Inferior parietal cortex (tissue), 1 donor: ENCODE measurements at regions not wholly inside any gene's neighbourhood (a gene's known extent, or its start where the extent isn't known, plus 50 kb on each side); places are given as distances from the start of the nearest gene placed in this dataset.
"Not testable (repeated sequence)": the region's sequence is repeated elsewhere in the genome, so short reads cannot be mapped to it uniquely, and the experiment has no call there.

Experiments used
- DNase-seq: peaks from one replicate; pipeline ENCODE4 v3.0.0-alpha.2; 2016; ENCODE audit errors: extremely low spot score

- DNase-seq: no peak
Measured at GRCh38 chr14:43706900-43707299, 800.2 kb downstream of the FSCB start.

GRCh38 chr14:43698561-43699284, 808.4 kb downstream of the FSCB start:
- DNase-seq: not testable (repeated sequence)

DNA sequence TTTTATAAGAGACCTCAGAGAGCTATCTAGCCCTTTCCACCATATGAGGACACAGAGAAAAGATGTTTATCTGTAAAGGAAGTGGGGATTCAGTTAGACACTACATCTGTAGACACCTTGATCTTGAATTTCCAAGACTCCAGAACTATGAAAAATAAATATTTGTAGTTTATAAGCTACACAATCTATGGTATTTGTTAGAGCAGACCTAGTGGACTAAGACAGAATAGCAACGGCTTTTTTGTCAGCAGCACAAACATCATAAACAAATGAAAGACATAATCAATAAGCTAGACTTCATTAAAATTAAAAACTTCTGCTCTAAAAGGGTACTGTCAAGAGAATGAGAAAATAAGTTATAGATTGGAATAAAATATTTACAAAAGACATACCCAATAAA, 810.1 kb downstream of the FSCB start:
- DNase-seq: no peak

- no peak for DNase-seq
Measured at GRCh38 chr14:43692706-43693105, 814.4 kb downstream of the FSCB start.

DNA sequence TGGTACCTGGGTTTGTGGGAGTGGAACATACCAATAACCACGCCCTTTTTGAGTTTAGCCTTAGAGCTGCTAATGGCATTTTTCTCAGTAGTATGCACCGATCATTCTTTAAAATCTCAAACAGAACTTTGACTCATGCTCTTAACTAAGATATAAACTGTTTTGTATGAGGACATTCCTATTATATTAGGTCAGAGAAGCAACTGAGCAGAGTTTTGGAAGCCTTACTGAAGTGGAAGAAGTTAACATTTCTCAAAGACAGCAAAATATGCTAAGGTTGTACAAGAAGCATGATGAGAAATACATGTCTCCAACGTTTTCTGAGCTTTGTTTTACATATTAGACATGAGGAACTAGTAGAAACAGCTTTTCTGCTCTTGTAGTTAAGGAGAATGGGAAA, 819.2 kb downstream of the FSCB start:
- DNase-seq: no peak

GRCh38 chr14:43677581-43677980, 829.5 kb downstream of the FSCB start:
- no peak for DNase-seq

DNA sequence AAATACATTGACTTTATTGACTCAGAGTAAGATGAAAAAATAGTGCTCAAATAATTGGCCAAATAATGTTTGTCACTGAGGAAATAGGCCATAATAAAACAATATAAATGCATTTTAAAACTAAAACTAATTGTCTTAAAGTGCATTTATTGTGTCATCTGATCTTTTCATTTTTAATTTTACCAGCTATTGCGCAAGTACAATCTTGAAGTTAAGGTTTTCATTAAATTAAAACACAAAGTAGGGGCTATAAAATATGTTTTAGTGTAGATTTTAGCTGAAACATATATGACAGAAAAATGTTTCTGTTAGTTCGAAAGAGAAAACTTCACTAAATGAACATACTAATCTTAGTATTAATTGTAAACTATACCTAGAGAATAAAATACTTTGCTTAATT, 832.8 kb downstream of the FSCB start:
- no peak for DNase-seq

GRCh38 chr14:43671716-43672485, 835.2 kb downstream of the FSCB start:
- DNase-seq: no peak

- DNase-seq: no peak
Measured at GRCh38 chr14:43669355-43669754, 837.7 kb downstream of the FSCB start.

- no peak for DNase-seq
Measured at GRCh38 chr14:43665570-43666267, 841.4 kb downstream of the FSCB start.

GRCh38 chr14:43655194-43655593, 851.9 kb downstream of the FSCB start:
- not testable (repeated sequence) for DNase-seq

- DNase-seq: no peak
Measured at GRCh38 chr14:43651896-43652295, 855.2 kb downstream of the FSCB start.

DNA sequence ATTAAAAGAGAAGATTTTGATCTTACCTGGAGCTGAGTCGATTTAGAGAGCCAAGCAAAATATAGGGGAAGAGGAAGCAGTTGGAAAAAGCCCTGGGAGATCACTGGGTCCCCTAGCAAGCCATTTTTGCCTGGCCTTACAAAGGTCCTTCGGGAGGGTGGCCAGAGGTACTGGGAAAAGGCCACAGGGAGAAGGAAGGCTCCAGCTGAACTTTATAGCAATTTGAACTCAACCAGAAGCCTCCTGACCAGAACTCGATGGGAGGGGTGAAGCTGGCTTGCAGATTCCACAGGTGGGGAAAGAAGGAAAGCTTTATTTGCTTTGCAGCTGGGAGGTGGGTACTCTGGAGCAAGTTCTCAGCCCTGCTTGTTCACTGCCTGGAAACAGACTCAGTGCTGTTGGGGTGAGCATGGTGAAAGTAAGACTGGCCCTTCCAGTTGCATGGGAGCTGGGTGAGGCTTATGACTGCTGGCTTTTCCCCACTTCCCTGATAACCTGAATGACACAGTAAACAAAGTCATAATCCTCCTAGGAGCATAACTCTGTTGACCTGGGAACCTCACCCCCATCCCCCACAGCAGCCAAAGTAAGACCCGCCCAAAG, 855.8 kb downstream of the FSCB start:
- no peak for DNase-seq

DNA sequence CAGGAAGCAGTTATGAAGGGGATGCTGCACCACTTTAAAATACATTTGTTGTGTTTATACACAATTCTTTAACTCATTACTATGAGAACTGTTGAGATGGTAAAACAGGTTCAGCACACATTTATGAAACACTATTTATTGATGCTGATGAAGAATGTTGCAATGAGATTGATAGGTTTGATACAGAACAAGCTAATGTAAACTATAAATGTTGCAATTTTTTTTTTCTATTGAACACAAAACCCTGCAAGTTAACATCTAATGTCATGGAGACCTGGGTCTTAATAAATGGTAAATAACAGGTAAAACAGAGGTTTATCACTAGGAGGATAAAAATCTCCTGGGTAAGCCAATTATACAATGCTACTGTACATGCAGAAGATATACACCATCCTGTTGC, 857.6 kb downstream of the FSCB start:
- DNase-seq: no peak

DNA sequence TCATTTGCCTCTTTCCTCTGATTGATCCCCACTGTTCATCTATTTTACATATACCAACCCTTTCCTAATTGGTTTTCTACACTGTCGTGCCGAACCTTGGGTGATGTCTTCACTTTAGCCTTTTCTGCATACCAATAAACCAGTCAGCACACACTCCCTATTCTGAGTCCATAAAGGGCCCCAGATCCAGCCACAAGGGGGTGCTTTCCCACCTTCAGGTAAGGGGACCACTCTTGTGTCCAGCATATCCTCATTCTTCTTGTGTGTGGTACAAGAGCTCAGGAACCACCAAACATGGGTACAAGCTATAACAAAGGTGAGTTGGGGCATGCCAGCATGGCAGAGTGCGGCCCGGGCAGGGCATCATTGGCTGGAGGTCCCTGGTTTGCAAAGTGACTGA, 859.8 kb downstream of the FSCB start:
- no peak for DNase-seq

- DNase-seq: no peak
Measured at GRCh38 chr14:43640718-43641267, 866.3 kb downstream of the FSCB start.

- no peak for DNase-seq
Measured at GRCh38 chr14:43625294-43625693, 881.8 kb downstream of the FSCB start.

GRCh38 chr14:43621282-43621681, 885.8 kb downstream of the FSCB start:
- DNase-seq: no peak

GRCh38 chr14:43595096-43595772, 911.8 kb downstream of the FSCB start:
- no peak for DNase-seq

DNA sequence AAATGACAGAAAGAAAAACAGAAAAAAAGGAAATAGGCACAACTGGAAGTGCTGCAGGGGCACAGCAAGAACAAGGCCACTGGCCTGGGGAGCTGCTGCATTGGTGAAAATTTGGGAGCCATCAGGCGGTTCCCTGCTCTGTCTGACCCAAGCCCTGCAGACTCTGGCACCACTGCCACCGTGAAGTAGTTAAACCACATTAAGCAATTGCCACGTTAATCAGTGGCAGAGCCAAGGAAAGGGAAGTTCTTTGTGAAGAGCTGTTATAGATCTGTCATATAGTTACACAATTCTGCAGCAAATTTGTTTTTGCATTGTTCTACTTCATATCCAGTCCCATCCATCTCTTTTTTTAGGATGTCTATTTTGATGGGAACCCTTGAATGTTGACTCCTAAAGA, 915.3 kb downstream of the FSCB start:
- no peak for DNase-seq

DNA sequence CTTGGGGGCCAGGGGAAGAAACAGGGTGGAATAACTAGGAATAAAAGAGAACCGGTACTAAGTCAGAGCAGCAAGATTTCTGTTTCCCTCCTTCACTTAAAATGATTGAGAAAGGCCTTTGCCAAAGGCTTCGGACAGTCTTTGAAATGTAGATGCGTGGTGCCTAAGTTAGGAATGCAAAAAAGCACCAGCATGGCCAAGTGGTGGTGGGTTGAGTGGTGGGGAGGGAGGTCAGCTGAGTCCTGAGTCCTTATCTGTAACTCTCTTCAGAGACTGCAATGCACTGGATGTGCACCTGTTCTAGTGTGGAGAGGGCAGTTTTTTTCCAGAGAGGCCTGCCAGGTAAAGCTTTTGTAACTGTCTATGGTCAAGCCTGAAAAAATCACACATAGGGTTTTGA, 919.9 kb downstream of the FSCB start:
- no peak for DNase-seq
